ENCODE measurements at regions not wholly inside any gene's neighbourhood (a gene's known extent, or its start where the extent isn't known, plus 50 kb on each side); places are given as distances from the start of the nearest gene placed in this dataset.

DNA sequence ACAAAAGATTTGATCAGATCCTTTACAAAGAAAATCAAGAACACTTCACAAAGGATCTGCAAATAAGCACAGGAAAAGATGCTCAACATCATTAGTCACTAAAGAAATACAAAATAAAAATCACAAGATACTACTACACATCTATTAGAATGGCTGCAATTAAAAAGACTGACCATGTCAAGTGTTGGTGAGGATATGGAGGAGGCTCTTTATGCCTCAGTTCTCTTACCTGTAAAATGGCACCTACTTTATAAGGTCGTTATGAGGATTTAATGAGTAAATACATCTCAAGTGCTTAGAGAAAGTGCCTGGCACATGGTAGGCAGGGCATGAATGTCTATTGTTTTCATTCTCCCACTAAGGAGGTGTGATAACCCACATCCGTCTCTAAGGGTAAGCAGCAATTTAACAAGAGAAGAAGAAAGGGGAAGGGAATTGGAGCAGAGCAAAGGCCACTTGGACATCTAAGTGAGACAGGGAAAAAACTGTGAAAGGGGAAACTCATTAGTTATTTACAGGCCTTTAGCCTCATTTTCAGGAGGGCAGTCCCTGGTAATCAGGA, 157.5 kb upstream of the NFE2L3 start:
- ATAC-seq (ENCODE audit: low FRiP score), result no peak
- no peak for DNase-seq (ENCODE audit: low spot score)

DNA sequence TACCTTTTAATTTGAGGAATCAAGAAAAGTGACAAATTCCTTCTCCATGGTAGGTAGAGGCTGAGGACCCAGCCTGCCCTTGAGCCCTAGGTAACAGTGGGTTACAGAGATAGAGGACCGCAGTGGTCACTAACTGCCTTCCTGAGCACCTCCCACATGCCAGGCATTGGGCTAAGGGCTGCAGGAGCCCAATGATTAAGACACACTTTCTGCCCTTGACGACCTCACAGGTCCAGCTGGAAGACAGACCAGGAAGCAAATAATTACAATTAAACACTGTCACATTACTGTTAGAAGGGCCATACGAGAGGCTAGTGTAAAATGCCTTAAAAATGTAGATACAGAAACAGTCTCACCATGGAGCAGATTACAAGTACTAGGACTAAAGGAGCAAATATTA, 156.8 kb upstream of the NFE2L3 start:
- no peak for DNase-seq (ENCODE audit: low spot score)
- TF ChIP-seq CTCF (IDR thresholded peaks at IDR 0.05), result no peak
- ATAC-seq (ENCODE audit: low FRiP score), result no peak

More for the DNA sequence above, 157.5 kb upstream of the NFE2L3 start:
- no peak for TF ChIP-seq CTCF (IDR thresholded peaks at IDR 0.05)

DNA sequence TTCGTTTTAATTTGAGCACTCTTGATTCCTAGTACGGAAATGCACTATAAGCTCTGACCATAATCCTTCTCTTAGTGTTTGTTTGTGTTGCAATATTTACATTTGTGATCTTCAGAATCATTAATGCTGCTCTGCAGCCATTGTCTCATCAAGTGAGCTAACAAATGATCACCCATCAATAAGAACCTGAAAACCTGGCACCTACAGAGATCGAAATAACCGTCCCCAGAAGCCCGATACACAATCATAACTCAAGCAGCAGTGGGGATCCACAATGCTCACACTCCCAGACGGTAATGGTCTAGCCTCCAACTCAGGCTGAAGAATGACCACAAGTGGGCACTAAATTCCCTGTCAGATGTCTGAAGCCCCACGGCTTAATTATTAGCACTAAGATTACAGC, 156.0 kb upstream of the NFE2L3 start:
- DNase-seq (ENCODE audit: low spot score) (no peak), ATAC-seq (ENCODE audit: low FRiP score) (no peak)
- TF ChIP-seq CTCF (IDR thresholded peaks at IDR 0.05), result no peak

GRCh38 chr7:25998499-25998898, 153.5 kb upstream of the NFE2L3 start:
- ATAC-seq (ENCODE audit: low FRiP score) (no peak), DNase-seq (ENCODE audit: low spot score) (no peak)
- TF ChIP-seq CTCF (IDR thresholded peaks at IDR 0.05), result no peak

- no peak for TF ChIP-seq CTCF (IDR thresholded peaks at IDR 0.05)
- DNase-seq (ENCODE audit: low spot score) (no peak), ATAC-seq (ENCODE audit: low FRiP score) (no peak)
These were observed 151.2 kb upstream of the NFE2L3 start for GRCh38 chr7:26000841-26001240.

- DNase-seq (ENCODE audit: low spot score) (no peak), ATAC-seq (ENCODE audit: low FRiP score) (no peak)
- no peak for TF ChIP-seq CTCF (IDR thresholded peaks at IDR 0.05)
These were observed 150.2 kb upstream of the NFE2L3 start for GRCh38 chr7:26001662-26002244.

DNA sequence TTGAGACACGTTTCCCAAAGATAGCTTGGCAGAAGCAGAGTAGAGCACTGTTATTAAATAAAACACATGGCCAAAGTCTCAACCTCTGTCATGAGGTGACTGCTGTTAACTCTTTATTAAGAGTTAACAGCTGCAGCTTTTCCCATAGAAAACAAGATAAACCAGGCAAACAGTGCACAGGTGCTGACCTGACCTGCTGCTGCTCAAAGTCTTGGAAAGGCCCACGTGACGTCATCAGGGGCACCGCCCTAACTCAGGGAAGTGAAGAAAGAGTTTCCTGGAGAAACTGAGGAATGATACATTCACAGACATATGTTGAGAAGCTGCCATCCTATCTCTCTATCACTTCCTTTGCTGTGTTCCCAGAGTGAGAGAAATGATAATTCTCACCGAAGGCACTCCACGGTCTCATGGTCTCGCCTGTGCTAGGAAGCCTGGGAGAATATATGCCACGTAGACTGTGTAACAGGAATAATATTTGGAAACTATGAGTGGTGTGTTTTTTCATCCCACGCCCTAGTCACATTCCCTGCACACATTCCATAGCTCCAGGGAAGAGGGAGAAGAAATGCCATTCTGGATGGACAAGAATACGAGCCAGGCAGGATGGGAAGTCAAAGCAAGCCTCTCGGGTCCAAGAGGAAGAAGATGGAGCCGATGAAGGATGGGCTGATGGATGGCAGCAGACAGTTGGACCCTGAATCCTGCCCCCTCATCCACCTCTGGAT, 146.2 kb upstream of the NFE2L3 start:
- ATAC-seq (ENCODE audit: low FRiP score), result no peak
- no peak for TF ChIP-seq CTCF (IDR thresholded peaks at IDR 0.05)
- DNase-seq (ENCODE audit: low spot score), result no peak
